Right ventricle myocardium superior (tissue), 1 donor: ENCODE measurements at regions not wholly inside any gene's neighbourhood (a gene's known extent, or its start where the extent isn't known, plus 50 kb on each side); places are given as distances from the start of the nearest gene placed in this dataset.
"Not testable (repeated sequence)": the region's sequence is repeated elsewhere in the genome, so short reads cannot be mapped to it uniquely, and the experiment has no call there.

ENCODE experiments used
- ATAC-seq: fragments of 200-7000 bp; cut with Tn5 transposase; one replicate; pipeline ENCODE4 v1.9.1; 2020; ENCODE audit warnings: mild to moderate bottlenecking; ENCODE audit not compliant: poor library complexity
- DNase-seq: peaks from one replicate; pipeline ENCODE4 v3.0.0-alpha.2; 2020
- intact Hi-C: fragments of 100-400 bp; cut with DNase I; formaldehyde crosslinking; loops from one replicate; pipeline ENCODE4 v1.11.2; 2022
- donor health status: DM: no; HTN: yes; CAD: no; lungs with severe emphysema.

DNA sequence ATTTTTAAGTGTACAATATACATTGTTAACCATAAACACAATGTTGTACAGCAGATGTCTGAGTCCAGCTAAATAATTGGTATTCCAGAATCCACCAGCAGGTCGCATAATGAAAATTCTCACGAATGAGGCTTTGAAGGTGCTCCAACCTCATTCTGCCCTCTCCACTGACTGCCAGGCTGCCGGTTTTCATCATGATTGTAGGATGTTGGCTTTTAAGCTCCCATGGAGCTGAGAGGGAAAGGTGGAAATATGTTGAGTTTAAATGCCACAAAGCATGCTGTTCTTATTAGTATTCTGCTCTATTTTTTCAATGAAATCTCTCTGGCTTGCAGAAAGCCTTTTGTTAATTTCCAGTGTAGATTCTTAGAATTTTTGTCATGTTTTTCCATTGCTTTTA, 337.2 kb upstream of the DDI1 start:
- no peak for ATAC-seq
- no peak for DNase-seq
- intact Hi-C loops = no loop called here

DNA sequence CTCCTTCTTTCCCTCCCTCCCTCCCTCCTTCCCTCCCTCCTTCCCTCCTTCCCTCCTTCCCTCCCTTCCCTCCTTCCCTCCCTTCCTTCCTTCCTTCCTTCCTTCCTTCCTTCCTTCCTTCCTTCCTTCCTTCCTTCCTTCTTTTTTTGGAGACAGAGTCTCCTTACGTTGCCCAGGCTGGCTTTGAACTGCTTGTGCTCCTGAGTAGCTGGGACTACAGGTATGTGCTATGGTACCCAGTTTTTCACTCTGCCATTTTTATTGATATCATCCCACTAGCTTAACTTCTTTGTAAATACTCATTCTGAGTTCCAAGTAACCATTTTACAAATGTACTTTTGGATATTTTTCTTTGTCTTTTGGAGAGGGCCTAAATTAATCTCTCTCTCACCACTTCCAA, 336.8 kb upstream of the DDI1 start:
- no peak for DNase-seq
- intact Hi-C loops = no loop called here
- ATAC-seq = no peak

- ATAC-seq (peak; percentile 79), DNase-seq (no peak)
Measured at GRCh38 chr11:103700622-103701021, 335.8 kb upstream of the DDI1 start.

GRCh38 chr11:103703437-103703836, 333.0 kb upstream of the DDI1 start:
- DNase-seq (no peak), ATAC-seq (no peak)
- intact Hi-C loops = no loop called here

More at GRCh38 chr11:103700622-103701021, 335.8 kb upstream of the DDI1 start:
- intact Hi-C loops = no loop called here

GRCh38 chr11:103703954-103704353, 332.5 kb upstream of the DDI1 start:
- DNase-seq (no peak), ATAC-seq (no peak)
- intact Hi-C loops = no loop called here

GRCh38 chr11:103705642-103706041, 330.8 kb upstream of the DDI1 start:
- no peak for ATAC-seq
- DNase-seq = no peak
- intact Hi-C loops = no loop called here

DNA sequence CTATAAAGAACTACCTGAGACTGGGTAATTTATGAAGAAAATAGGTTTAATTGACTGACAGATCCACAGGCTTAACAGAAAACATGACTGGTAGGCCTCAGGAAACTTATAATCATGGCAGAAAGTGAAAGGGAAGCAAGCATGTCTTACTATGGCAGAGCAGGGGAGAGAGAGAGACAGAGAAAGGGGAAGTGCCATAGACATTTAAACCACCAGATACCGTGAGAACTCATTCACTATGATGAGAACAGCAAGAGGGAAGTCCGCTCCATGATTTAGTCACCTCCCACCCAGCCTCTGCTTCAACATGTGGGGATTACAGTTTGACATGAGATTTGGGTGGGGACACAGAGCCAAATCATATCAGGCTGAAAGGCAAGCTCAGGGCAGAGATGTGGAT, 327.1 kb upstream of the DDI1 start:
- intact Hi-C loops = no loop called here
- DNase-seq (no peak), ATAC-seq (no peak)

DNA sequence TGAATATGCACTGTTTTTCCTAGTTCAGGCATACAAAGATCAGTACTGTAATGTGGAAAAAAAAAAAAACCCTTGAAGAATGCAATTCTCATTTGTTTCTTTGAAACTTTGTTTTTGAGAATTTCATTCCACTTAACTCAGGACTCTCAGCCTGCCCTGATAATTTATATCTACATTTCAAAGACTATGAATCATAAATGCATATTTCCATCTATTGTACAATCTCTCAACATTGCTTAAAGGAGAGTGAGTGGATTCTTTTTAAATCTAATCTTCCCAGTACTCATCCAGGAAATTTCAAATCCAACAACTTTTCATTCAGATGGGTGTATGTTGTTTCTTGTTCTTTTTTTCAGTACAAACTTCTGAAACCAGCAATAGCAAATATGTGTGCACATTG, 322.2 kb upstream of the DDI1 start:
- ATAC-seq (no peak), DNase-seq (no peak)
- intact Hi-C loops = no loop called here

GRCh38 chr11:103716363-103716762, 320.1 kb upstream of the DDI1 start:
- no peak for ATAC-seq
- intact Hi-C loops = no loop called here
- DNase-seq = no peak

- no peak for ATAC-seq
- intact Hi-C loops = no loop called here
- DNase-seq = no peak
Measured at GRCh38 chr11:103727262-103727661, 309.2 kb upstream of the DDI1 start.

DNA sequence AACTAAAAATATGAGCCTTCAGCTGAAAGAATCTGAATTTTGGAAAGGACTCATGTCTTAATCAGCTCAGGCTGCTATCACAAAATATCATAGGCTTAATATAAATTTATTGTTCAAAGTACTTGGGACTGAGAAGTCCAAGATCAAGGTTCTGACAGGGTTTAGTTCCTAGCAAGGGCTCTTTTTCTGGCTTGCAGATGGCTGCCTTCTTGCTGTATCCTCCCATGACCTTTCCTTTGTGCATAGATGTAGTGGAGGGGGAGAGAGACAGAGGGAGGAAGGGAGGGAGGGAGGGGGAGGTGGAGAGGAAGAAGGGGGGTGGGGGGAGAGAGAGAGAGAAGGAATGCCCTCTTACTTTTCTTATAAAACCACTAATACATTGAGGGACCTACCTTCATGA, 306.8 kb upstream of the DDI1 start:
- no peak for DNase-seq
- intact Hi-C loops = no loop called here
- no peak for ATAC-seq

DNA sequence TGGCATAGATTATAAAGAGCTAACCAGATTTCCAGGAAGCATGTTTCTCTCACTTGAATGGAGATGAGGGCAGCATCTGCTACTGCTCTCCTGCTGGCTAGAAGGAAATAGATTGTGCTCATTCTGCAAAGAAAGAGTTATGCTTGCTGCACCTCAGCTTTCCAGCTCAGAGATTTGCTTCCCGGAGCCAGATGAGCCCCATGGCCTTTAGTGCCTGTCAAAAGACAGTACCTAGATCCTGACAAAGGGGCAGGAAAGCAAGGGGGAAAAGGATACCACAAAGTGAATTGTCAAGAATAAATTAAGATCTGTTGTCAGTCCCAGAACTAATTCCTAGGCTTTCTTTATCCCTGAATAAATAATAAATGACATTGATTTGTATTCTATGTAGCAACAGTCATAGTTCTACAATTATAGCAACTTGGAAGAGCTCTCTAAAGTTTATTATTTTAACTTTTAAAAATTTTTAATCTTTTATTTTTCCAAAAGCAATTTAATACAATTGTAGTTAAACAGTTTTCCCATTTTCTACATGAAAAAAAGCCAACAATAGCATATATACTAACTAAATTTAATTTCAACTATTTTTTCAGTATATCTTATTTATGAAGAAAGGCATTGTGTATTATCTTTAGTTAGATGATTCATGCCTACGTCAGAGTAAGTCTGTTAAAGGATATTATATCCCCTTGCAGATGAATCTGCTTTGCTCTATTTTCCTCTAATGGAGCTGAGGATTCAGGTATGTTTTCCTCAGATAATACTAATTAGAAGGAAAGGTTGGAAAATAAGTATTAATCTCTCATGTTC, 306.1 kb upstream of the DDI1 start:
- ATAC-seq (no peak), DNase-seq (no peak)
- intact Hi-C loops = no loop called here

DNA sequence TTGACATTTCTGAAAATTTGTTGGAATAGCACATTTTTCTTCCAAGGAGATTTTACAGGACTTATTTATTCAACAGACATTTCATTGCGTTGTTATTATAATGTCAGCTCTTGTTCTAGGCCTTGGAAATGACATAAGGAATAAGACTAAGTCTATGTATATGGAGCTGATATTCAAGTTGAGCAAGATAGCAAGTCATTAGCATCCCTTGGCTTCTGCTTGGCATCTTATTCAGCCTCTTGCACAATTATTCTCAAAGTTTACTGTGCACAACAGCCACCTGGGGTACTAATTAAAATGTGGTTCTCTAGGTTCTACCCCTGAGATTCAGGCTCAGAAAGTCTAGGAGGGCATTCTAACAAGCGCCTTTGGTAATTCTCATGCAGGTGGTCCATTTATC, 304.8 kb upstream of the DDI1 start:
- intact Hi-C loops = no loop called here
- no peak for ATAC-seq
- DNase-seq = no peak

DNA sequence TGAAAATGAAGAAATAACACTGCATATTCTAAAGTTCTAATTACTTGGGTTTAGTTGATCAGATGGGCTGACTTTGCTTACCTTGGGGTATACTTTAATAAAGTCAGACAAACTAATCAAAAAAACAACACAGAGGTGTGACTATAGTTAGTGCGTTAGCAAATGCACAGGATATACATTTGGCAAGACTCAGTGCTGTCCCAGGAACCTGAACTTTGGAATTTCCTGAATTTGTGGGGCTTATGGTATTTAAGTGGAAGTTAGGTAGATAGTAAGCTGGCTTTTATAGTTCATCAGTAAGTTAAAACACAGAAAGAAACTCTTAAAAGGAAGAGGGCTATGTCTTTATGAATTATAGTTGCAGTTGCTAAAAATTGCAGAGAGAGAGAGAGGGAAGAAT, 302.6 kb upstream of the DDI1 start:
- intact Hi-C loops = no loop called here
- DNase-seq (no peak), ATAC-seq (no peak)

GRCh38 chr11:103735497-103736032, 300.9 kb upstream of the DDI1 start:
- DNase-seq (no peak), ATAC-seq (peak; percentile 65)
- intact Hi-C loops = no loop called here

DNA sequence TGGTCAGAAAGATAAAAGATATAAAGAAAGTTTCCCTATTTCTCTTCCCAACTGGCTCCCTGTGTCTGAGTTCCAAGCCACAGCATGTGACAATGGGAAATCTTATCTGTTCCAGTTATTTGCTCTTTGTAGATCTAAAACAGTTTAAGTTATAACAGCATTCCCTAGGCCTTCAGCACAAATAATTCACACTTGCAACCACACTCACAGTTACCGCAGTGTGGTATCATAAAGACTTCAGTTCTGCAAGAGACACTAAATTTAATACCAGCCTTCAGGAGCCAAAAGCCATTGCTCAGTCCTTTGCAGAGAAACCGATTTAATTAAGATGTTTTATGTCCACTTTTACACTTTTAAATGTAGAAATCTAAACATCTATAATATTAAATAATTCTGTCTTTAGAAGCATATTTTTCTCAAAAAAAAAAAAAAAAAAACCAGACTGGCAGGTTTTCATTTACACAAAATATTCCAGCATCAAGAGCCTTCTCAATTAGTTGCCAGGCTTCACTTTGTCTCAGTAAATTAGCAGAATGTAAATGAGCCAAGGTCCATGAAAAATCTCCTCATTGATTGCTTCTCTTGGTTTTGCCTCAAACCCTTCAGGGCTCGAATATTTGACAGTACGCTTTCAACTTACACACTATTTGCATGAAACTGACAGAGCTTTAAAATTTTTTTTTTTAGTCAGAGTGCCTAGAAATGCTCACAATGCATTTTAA, 300.0 kb upstream of the DDI1 start:
- intact Hi-C loops = no loop called here
- ATAC-seq (no peak), DNase-seq (no peak)

DNA sequence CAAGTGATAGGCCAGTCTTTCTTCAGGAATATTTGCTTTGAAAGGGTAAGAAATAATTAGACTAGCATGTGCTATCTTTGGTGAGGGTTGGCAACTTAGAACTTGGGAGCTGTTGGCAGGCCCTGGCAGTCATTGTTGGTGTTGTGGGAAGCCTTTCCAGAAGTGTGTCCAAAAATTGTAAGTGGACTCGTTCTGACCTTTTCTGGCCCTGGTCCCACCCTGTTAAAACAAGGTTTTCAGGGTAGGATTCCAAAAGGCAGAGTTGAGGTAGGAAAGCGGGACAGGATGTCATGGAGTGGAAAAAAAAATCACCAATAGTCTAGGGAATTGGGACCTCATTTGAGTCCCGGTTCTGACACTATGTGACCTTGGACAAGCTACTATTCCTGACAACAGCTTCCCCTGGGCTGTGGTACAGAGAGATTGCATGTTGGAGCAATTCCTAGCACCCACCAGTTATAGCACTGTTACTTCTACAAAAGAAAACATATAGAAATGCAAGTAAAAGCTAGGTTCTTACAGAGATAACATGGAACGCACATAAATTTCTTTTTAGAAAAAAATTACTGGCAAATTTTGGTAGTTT, 299.3 kb upstream of the DDI1 start:
- DNase-seq (peak; percentile 59), ATAC-seq (peak; percentile 93)
- intact Hi-C loops = no loop called here

GRCh38 chr11:103737747-103738146, 298.7 kb upstream of the DDI1 start:
- DNase-seq = peak; percentile 48
- intact Hi-C loops = no loop called here
- peak; percentile 70 for ATAC-seq

DNA sequence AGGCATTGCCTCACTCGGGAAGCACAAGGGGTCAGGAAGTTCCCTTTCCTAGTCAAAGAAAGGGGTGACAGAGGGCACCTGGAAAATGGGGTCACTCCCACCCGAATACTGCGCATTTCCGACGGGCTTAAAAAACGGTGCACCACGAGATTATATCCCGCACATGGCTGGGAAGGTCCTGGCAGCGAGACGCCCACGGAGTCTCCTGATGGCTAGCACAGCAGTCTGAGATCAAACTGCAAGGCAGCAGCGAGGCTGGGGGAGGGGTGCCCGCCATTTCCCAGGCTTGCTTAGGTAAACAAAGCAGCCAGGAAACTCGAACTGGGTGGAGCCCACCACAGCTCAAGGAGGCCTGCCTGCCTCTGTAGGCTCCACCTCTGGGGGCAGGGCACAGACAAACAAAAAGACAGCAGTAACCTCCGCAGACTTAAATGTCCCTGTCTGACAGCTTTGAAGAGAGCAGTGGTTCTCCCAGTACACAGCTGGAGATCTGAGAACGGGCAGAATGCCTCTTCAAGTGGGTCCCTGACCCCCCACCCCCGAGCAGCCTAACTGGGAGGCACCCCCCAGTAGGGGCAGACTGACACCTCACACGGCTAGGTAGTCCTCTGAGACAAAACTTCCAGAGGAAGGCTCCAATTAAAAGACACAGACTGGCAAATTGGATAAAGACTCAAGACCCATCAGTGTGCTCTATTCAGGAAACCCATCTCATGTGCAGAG, 297.2 kb upstream of the DDI1 start:
- ATAC-seq, DNase-seq, intact Hi-C loops: not testable (repeated sequence)
